Fibroblast of pulmonary artery (primary cell): ENCODE measurements at regions not wholly inside any gene's neighbourhood (a gene's known extent, or its start where the extent isn't known, plus 50 kb on each side); places are given as distances from the start of the nearest gene placed in this dataset.

Experiments
- DNase-seq: peaks from one replicate; pipeline ENCODE4 v3.0.0-alpha.2; 2010; ENCODE audit warnings: low read depth
- H3K4me3 ChIP-seq: replicated peaks from 2 replicates; pipeline ENCODE4 v1.5.1; 2011; ENCODE audit warnings: low read depth, mild to moderate bottlenecking, control low read depth, low read length, moderate library complexity
- CTCF ChIP-seq: IDR thresholded peaks from 2 replicates; pipeline ENCODE4 v1.5.1; 2011; ENCODE audit warnings: mild to moderate bottlenecking, control low read depth, low read length, inconsistent platforms; ENCODE audit errors: missing control alignments

DNA sequence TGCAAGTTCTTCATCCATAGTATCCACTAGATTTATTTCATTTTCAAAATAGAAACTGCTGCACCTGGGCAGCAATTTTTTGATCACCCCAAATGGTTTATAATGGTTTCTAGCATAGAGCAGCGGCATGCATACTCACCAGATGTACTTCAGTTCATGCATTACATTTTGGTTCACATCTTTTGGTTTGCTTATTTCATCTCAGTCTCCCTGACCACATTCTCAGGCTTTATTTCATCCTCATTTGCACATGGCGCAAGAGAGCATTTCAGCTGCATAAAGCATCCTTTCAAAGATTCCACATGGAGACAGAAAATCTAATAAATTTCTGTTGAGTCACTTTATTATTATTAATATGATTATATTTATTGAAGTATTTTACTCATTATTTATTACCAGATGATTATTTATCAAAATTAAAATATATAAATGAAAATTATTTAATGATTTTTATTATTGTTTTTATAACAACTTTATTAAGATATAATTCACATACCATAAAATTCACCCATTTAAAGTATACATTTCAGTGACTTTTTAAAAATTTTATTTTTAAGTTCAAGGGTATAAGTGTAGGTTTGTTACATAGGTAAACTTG, 284.6 kb downstream of the TXNL1 start:
- TF ChIP-seq CTCF = no peak
- no peak for DNase-seq
- no peak overlapping the region for H3K4me3 ChIP-seq

GRCh38 chr18:56351911-56352500, 286.4 kb downstream of the TXNL1 start:
- no peak for DNase-seq

DNA sequence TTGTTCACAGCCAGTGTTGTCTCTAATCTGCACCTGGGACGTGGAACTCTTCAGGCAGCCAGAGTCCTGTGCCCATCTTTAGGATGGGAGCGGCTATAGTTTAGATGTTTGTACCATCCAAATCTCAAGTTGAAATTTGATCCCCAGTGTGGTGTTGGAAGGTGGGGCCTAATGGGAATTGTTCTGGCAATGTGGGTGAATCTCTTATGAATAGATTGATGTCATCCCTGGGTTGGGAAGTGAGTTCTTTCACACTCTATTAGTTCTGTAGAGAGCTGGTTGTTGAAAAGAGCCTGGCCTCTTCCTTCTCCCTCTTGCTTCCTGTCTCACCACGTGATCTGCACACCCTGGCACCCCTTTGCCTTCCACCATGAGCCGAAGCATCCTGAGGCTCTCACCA, 300.9 kb downstream of the TXNL1 start:
- no peak overlapping the region for H3K4me3 ChIP-seq
- DNase-seq = no peak
- TF ChIP-seq CTCF = no peak

More at GRCh38 chr18:56351911-56352500, 286.4 kb downstream of the TXNL1 start:
- H3K4me3 ChIP-seq = no peak overlapping the region
- TF ChIP-seq CTCF = no peak

DNA sequence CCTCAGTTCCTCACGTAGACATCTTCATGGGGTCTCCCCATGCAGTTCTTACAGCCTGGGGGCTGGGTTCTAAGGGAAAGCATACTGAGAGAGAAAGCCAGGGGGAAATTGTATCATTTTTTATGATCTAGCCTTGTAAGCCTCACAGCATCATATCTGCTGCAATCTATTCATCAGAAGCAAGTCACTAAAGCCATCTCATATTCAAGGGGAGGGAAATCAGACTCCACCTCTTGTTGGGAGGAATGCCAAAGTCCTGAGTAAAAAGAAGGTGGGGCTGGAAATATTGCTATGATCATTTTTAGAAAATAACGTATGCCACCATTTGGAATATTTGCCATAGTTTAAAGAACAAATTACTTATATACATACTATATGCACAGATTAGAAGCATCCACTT, 304.6 kb downstream of the TXNL1 start:
- no peak for TF ChIP-seq CTCF
- DNase-seq = no peak
- no peak overlapping the region for H3K4me3 ChIP-seq

- no peak overlapping the region for H3K4me3 ChIP-seq
- no peak for DNase-seq
- TF ChIP-seq CTCF = no peak
Measured at GRCh38 chr18:56333146-56333545, 305.2 kb downstream of the TXNL1 start.

DNA sequence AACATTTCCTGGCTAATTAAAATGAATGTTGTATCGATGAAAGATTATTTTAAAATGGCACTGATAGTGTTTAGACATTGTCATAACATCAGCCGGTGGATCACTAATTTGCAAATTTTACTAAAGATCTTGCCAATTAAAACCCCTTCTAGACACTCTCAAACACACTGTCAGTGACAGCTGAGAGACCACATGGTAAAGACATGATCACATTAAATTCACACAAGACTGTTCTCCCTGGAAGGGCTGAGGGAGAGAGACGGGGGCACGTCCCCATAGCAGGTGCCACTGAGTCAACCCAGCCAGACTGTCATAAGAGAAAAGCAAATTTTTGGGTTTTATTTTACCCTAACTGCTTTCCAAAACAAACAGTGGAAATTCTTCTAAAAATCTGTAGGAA, 306.0 kb downstream of the TXNL1 start:
- no peak for TF ChIP-seq CTCF
- no peak for DNase-seq
- H3K4me3 ChIP-seq = no peak overlapping the region
